ENCODE measurements at regions not wholly inside any gene's neighbourhood (a gene's known extent, or its start where the extent isn't known, plus 50 kb on each side); places are given as distances from the start of the nearest gene placed in this dataset.
A peak's percentile ranks its signal among the peaks of the same experiment; 100 is the strongest.

GRCh38 chr6:121724576-121724975, 289.1 kb downstream of the GJA1 start:
- Mint-ChIP-seq H3K9me3 (ENCODE audit: unreplicated experiment) (no peaks in the 10 kb centered on the region), H3K27me3 (ENCODE audit: unreplicated experiment) (no peaks in the 10 kb centered on the region), H3K36me3 (ENCODE audit: low read depth, unreplicated experiment) (no peaks in the 10 kb centered on the region), H3K27ac (ENCODE audit: unreplicated experiment) (peak overlapping the region; percentile 85), H3K4me3 (ENCODE audit: unreplicated experiment) (no peak overlapping the region), H3K4me1 (ENCODE audit: unreplicated experiment) (peaks cover 12% of the 10 kb centered on the region)
- no peak for DNase-seq (ENCODE audit: low spot score)
- TF ChIP-seq CTCF (IDR thresholded peaks at IDR 0.05; ENCODE audit: unreplicated experiment), result no peak

- Mint-ChIP-seq H3K4me1 (ENCODE audit: unreplicated experiment) (peaks cover 12% of the 10 kb centered on the region), H3K27ac (ENCODE audit: unreplicated experiment) (no peak overlapping the region), H3K27me3 (ENCODE audit: unreplicated experiment) (peaks cover 5% of the 10 kb centered on the region), H3K36me3 (ENCODE audit: low read depth, unreplicated experiment) (peaks cover 8% of the 10 kb centered on the region), H3K9me3 (ENCODE audit: unreplicated experiment) (peaks cover 4% of the 10 kb centered on the region), H3K4me3 (ENCODE audit: unreplicated experiment) (no peak overlapping the region)
- no peak for TF ChIP-seq CTCF (IDR thresholded peaks at IDR 0.05; ENCODE audit: unreplicated experiment)
- DNase-seq (ENCODE audit: low spot score), result no peak
Measured at GRCh38 chr6:121726596-121726995, 291.1 kb downstream of the GJA1 start.

DNA sequence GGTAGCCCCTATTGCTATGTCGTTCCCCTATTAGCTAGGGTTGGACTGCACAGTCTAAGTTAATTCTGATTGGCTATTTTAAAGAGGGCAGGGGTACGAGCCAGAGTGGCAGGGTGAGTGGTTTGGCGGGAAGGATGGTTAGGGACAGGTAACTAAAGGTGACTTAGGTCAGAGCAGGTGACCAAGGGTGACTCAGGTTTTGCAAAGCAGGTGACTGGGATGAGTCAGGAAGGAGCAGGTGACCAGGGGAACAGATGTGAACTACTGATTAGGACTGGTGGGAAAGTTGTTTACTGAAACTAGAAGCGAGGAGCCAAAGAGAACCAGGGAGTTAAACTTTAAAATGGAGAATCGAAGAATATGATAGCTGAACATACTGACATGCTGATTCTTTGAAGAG, 295.2 kb downstream of the GJA1 start:
- TF ChIP-seq CTCF (IDR thresholded peaks at IDR 0.05; ENCODE audit: unreplicated experiment), result no peak
- no peak overlapping the region for H3K27ac Mint-ChIP-seq (ENCODE audit: unreplicated experiment)
- H3K27me3 Mint-ChIP-seq (ENCODE audit: unreplicated experiment), result peaks cover 5% of the 10 kb centered on the region
- H3K4me3 Mint-ChIP-seq (ENCODE audit: unreplicated experiment), result peak overlapping the region; percentile 49
- H3K4me1 Mint-ChIP-seq (ENCODE audit: unreplicated experiment), result peaks cover 2% of the 10 kb centered on the region
- no peak for DNase-seq (ENCODE audit: low spot score)
- H3K9me3 Mint-ChIP-seq (ENCODE audit: unreplicated experiment), result peaks cover 4% of the 10 kb centered on the region
- peaks cover 8% of the 10 kb centered on the region for H3K36me3 Mint-ChIP-seq (ENCODE audit: low read depth, unreplicated experiment)

DNA sequence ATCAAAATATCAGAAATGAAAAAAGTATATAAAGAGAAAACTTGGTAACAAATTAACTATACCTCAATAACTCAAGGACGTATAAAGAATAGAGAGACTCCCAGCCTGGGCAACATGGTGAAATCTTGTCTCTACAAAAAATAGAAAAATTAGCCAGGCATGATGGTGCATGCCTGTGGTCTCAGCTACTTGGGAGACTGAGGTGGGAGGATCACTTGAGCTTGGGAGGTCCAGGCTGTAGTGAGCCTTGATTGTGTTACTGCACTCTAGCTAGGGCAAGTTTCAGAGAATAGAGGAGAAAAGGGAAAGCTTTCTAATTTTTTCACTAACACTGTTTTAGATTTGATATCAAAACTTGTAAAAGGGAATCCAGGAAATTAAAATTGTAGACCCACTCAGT, 295.9 kb downstream of the GJA1 start:
- peaks cover 5% of the 10 kb centered on the region for H3K27me3 Mint-ChIP-seq (ENCODE audit: unreplicated experiment)
- no peak for TF ChIP-seq CTCF (IDR thresholded peaks at IDR 0.05; ENCODE audit: unreplicated experiment)
- H3K4me1 Mint-ChIP-seq (ENCODE audit: unreplicated experiment), result peaks cover 2% of the 10 kb centered on the region
- H3K36me3 Mint-ChIP-seq (ENCODE audit: low read depth, unreplicated experiment), result peaks cover 8% of the 10 kb centered on the region
- no peak overlapping the region for H3K27ac Mint-ChIP-seq (ENCODE audit: unreplicated experiment)
- peaks cover 4% of the 10 kb centered on the region for H3K9me3 Mint-ChIP-seq (ENCODE audit: unreplicated experiment)
- DNase-seq (ENCODE audit: low spot score), result no peak
- no peak overlapping the region for H3K4me3 Mint-ChIP-seq (ENCODE audit: unreplicated experiment)

DNA sequence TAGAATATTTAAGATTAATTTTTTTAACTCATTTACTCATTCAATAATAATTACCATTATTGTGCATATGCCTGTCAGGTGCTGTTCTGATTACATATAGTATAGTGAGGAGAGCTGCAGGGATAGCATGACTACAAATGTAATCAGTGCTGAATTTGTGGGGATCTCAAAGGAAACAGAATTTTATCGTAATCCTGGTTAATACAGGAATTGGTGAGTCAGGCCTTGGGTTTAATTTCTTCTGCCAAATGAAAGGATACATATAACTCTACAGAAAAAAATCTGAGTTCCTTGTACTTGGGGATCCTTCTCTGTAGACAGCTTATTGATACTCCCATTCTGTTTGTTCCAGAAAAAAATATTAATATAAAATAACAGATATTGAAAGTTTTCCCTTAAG, 297.2 kb downstream of the GJA1 start:
- H3K27ac Mint-ChIP-seq (ENCODE audit: unreplicated experiment), result no peak overlapping the region
- no peak for DNase-seq (ENCODE audit: low spot score)
- H3K9me3 Mint-ChIP-seq (ENCODE audit: unreplicated experiment), result peaks cover 4% of the 10 kb centered on the region
- peaks cover 5% of the 10 kb centered on the region for H3K27me3 Mint-ChIP-seq (ENCODE audit: unreplicated experiment)
- peaks cover 8% of the 10 kb centered on the region for H3K36me3 Mint-ChIP-seq (ENCODE audit: low read depth, unreplicated experiment)
- peaks cover 2% of the 10 kb centered on the region for H3K4me1 Mint-ChIP-seq (ENCODE audit: unreplicated experiment)
- TF ChIP-seq CTCF (IDR thresholded peaks at IDR 0.05; ENCODE audit: unreplicated experiment), result no peak
- no peak overlapping the region for H3K4me3 Mint-ChIP-seq (ENCODE audit: unreplicated experiment)
